Stimulated activated CD8-positive, alpha-beta memory T cell treated with anti-CD3 and anti-CD28 coated beads, Interleukin-7, amount 100 ng/mL, for 1 hour (primary cell): ENCODE measurements at regions not wholly inside any gene's neighbourhood (a gene's known extent, or its start where the extent isn't known, plus 50 kb on each side); places are given as distances from the start of the nearest gene placed in this dataset.
"Not testable (repeated sequence)": the region's sequence is repeated elsewhere in the genome, so short reads cannot be mapped to it uniquely, and the experiment has no call there.

Source experiments
- DNase-seq, 2 donors: peaks; one replicate each; pipeline ENCODE4 v3.0.0-alpha.2; 2020; ENCODE audit warnings: low read depth in 2 of 2

DNA sequence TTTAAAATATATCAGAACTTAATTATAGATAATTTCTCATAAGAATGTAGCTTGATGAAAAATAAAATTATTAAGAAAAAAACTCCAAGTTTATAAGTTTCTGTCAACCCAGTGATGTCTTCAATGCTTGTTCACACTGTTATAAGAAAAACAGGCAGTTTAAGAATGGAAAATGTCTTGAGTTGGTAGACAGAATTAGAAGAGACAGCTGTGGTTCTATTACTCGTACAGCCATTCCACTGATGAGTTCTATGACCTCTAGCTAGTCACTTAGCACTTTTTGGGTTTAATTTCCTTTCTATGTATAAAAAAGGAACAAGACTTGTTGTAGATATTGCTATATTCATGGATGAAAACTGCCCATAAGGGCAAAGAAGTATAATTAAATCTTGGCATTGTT is 1013.1 kb upstream of the ATXN8OS start:
- no peak for DNase-seq

DNA sequence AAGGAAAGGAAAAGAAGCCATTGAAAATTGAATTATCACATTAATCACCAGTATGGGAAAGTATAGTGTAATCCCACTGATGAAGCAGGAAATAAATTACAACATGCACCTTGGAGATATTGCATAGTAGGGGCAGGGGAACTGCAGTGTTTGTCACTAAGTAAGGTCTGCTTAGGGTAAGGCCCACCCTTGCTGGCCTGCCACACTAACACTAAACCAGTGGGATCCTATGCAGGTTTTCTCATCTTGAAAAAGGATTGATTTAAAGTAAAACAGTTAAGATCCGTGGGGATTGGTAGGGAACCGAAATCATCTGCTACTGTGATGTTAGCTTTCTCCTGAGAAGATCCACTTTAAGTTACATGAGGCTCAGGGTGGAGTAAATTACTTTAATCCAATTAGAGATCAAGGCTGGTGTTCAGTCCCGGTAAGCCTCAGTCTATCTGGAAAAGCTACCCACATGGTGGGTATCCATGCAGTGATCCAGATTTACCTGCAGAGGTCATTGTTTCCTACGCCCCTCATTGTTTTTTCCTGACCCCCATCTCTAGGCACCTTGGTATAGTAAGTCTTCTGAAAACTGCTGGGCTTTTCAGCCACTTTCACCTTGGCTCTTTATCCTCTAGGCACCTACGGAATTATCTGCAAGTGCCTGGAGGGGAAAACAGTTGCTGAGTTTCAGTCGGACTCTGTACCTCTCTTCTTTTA is 1014.9 kb upstream of the ATXN8OS start:
- no peak for DNase-seq

- DNase-seq = no peak
These were observed 1030.4 kb upstream of the ATXN8OS start for GRCh38 chr13:69077267-69077666.

- DNase-seq = no peak
These were observed 1038.0 kb upstream of the ATXN8OS start for GRCh38 chr13:69069554-69070133.

DNA sequence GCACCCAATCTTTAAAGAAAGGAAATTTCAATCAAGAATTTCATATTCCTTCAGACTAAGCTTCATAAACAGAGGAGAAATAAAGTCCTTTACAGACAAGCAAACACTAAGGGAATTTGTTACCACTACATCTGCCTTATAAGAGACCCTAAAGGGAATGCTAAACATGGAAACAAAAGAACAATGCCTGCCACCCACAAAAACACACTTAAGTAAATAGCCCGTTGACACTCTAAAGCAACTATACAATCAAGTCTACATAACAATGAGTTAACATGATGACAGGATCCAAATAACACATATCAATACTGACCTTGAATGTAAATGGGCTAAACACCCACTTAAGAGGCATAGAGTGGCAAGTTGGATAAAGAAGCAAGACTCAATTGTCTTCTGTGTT is 1056.9 kb upstream of the ATXN8OS start:
- DNase-seq = no peak

- DNase-seq = no peak
These were observed 1063.0 kb upstream of the ATXN8OS start for GRCh38 chr13:69044629-69045028.

- no peak for DNase-seq
These were observed 1066.7 kb upstream of the ATXN8OS start for GRCh38 chr13:69040898-69041297.

GRCh38 chr13:69035771-69036170 is 1071.9 kb upstream of the ATXN8OS start:
- DNase-seq = no peak

DNA sequence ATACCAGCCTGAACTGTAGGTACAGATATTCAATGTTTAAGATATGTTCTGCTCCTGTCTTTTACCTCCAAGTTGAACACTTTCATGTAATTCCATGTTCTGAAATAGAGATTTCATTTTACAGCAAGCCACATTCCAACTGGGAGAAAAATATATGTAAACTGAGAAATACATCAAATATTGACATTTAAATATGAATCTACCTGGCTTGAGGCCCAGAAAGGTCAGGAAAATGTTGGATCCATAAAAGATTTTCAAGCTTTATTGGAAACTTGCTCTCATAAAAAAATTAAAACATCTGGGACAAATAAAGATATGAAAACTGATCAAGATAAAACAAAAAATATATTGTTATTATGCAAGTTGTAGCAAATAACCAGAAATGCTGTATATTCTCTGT is 1078.7 kb upstream of the ATXN8OS start:
- DNase-seq = no peak

DNA sequence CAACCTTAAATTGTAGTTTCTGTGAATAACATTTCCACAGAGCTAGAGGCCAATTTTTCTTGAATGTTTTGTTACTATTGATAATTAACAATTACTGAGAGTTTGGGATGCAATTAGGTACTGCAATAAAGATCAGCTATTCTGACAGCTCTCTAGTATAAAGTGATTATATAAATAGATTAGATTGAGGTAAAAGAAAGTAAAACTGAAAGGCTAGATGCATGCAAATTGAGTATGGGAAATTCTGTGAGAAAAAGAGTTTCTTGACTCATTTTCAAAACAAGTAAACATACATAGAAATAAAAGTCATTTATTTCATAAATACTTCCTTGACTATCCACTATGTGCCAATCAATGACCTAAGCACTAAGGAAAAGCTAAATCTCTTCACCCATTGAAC is 1087.5 kb upstream of the ATXN8OS start:
- DNase-seq = no peak

DNA sequence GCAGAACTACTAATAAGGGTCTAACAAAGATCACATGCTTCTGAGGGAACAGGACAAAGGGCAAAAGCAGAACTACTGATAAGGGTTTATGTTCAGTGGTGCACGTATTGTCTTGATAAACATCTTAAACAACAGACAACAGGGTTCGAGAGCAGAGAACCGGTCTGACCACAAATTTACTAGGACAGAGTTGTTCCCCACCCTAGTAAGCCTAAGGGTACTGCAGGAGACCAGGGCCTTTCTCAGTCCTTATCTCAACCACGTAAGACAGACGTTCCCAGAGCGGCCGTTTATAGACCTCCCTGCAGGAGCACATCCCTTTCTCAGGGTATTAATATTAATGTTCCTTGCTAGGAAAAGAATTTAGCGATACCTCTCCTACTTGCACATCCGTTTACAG is 1089.5 kb upstream of the ATXN8OS start:
- not testable (repeated sequence) for DNase-seq

DNA sequence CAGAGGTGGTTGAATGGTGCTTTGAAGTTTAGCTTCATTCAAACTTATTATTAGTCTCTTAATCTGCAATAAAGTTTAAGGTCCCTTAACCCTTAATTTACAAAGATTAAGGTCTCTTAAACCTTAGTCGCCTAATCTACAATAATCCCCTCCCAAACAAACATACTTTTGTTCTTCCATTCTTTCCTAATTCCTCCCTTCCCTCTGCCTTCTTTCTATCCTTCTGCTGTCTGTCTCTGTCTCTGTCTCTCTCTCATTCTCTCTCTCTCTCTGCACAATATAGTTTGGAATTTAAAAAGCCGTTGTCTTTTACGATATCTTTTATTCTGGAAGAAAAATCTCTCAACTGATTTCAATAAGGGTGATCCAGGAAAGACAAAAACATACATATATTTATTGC is 1096.8 kb upstream of the ATXN8OS start:
- DNase-seq = no peak

DNA sequence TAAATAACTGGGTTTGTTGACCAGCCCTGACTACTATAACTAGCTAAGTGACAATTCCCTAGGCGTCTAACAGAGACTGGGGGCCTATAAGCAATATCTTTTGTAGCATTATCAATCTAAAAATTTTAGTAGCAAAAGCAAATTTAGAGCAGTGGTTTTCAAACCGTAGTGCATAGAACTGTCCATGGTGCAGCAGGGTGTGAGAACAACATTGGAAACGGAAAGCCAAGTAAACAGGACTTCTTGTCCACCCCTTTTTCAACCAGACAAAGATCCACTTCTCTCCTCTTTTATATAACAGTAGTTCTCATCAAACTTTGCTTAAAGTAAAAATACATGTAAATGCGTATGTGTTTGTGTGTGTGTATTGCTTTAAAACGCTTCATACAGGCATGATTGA is 1099.1 kb upstream of the ATXN8OS start:
- DNase-seq = no peak

GRCh38 chr13:68998056-68998455 is 1109.6 kb upstream of the ATXN8OS start:
- no peak for DNase-seq

DNA sequence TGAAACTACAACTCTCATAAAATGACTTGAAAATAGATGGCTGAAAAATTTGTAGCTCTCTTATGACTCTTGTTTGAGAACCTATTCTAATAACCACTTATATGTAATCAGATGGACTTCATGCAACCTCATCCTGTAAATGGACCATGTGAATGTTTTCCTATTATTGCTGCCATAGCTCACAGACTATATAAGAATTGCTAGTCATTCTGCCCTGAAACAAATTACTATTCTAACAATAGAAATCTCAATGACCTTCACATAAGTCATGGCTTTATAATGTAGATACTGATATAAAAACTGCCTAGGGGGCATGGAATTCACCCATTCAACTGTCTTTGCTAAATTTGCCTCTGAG is 1111.0 kb upstream of the ATXN8OS start:
- no peak for DNase-seq

GRCh38 chr13:68995972-68996667 is 1111.5 kb upstream of the ATXN8OS start:
- no peak for DNase-seq

- DNase-seq = no peak
These were observed 1114.5 kb upstream of the ATXN8OS start for GRCh38 chr13:68993154-68993553.

DNA sequence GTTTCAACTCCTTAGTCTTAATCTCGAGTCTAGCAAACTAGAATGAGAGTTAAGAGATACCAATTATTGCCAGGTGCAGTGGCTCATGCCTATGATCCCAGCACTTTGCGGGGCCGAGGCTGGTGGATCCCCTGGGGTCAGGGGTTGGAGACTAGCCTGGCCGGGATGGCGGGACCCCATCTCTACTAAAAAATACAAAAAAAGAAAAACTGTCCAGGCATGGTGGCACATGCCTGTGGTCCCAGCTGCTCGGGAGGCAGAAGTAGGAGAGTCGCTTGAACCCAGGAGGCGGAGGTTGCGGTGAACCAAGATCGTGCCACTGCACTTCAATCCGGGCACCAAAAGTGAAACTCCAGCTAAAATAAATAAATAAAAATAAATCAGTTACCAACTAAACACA is 1119.5 kb upstream of the ATXN8OS start:
- DNase-seq = no peak

DNA sequence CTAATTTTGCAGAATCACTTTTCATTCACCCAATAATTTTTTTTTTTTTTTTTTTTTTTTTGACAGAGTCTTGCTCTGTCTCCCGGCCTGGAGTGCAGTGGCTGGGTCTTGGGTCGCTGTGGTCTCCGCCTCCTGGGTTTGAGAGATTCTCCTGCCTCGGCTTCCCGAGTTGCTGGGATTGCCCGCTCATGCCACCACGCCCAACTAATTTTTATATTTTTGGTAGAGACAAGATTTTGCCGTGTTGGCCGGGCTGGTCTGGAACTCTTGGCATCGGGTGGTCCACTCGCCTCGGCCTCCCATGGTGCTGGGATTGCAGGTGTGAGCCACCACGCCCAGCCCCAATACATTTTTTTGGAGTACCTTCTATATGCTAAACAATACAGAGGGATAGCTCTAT is 1120.0 kb upstream of the ATXN8OS start:
- DNase-seq = no peak

- no peak for DNase-seq
These were observed 1122.8 kb upstream of the ATXN8OS start for GRCh38 chr13:68984688-68985319.

GRCh38 chr13:68982961-68983619 is 1124.5 kb upstream of the ATXN8OS start:
- DNase-seq = no peak

DNA sequence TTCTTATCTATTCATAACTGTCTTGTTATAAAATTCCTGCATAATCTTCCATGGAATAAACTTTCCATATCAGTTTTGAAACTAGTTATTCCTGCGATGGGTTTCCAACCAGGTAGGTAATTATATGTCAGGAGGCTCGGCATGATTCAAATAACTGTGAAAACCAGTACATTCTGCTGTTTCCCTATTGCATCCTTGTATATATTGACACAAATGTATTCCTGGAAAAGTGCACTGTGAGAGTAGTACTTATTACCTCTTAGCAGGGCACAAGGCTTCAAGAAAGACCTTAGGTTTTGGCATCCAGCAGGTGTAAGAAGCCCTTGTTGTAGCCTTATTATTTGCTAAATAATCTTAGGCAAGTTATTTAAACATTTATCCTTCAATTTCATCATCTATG is 1131.3 kb upstream of the ATXN8OS start:
- no peak for DNase-seq
